ENCODE measurements at regions not wholly inside any gene's neighbourhood (a gene's known extent, or its start where the extent isn't known, plus 50 kb on each side); places are given as distances from the start of the nearest gene placed in this dataset.

DNA sequence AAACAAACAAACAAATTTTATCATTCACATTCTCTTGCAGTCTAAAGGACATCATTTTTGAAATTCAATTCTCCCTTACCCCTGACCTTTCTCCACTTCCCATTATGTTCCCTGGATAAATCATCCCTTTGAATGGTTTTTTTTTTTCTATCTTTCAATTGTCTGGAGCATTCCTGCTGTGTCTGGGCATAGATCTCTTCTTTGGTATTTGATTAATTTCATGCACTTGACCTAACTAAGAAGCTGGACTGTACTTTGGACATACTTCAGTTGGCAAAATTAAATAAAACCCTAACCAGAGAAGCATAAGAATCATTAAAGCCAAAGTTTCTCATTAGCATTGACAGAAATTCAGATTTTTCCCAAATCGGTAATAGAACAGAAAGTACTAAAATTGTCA, 163.6 kb upstream of the BMP4 start:
- Histone ChIP-seq H2AFZ (ENCODE audit: low read depth) (no peak overlapping the region), H3K27ac (no peak overlapping the region), H3K36me3 (ENCODE audit: insufficient read depth) (no peaks in the 10 kb centered on the region), H3K79me2 (ENCODE audit: insufficient read depth, low read depth) (no peaks in the 10 kb centered on the region), H4K20me1 (ENCODE audit: insufficient read depth) (no peaks in the 10 kb centered on the region), H3K4me2 (no peak overlapping the region), H3K4me3 (IDR thresholded peaks at IDR 0.05; ENCODE audit: insufficient read depth, low read depth, low read length) (no peak overlapping the region), H3K27me3 (ENCODE audit: insufficient read depth, low read depth) (no peaks in the 10 kb centered on the region), H3K9ac (no peak overlapping the region), H3K4me1 (ENCODE audit: low read depth, poor library complexity, severe bottlenecking) (no peaks in the 10 kb centered on the region)
- TF ChIP-seq, protein P1, sequence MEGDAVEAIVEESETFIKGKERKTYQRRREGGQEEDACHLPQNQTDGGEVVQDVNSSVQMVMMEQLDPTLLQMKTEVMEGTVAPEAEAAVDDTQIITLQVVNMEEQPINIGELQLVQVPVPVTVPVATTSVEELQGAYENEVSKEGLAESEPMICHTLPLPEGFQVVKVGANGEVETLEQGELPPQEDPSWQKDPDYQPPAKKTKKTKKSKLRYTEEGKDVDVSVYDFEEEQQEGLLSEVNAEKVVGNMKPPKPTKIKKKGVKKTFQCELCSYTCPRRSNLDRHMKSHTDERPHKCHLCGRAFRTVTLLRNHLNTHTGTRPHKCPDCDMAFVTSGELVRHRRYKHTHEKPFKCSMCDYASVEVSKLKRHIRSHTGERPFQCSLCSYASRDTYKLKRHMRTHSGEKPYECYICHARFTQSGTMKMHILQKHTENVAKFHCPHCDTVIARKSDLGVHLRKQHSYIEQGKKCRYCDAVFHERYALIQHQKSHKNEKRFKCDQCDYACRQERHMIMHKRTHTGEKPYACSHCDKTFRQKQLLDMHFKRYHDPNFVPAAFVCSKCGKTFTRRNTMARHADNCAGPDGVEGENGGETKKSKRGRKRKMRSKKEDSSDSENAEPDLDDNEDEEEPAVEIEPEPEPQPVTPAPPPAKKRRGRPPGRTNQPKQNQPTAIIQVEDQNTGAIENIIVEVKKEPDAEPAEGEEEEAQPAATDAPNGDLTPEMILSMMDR (conservative IDR thresholded peaks at IDR 0.05; ENCODE audit: low read depth, low read length), result no peak

- Histone ChIP-seq H3K4me3 (IDR thresholded peaks at IDR 0.05; ENCODE audit: insufficient read depth, low read depth, low read length) (no peak overlapping the region), H3K9ac (no peak overlapping the region), H3K27ac (no peak overlapping the region), H3K4me2 (no peak overlapping the region), H4K20me1 (ENCODE audit: insufficient read depth) (no peaks in the 10 kb centered on the region), H3K36me3 (ENCODE audit: insufficient read depth) (no peaks in the 10 kb centered on the region), H2AFZ (ENCODE audit: low read depth) (no peak overlapping the region), H3K79me2 (ENCODE audit: insufficient read depth, low read depth) (no peaks in the 10 kb centered on the region), H3K4me1 (ENCODE audit: low read depth, poor library complexity, severe bottlenecking) (no peaks in the 10 kb centered on the region), H3K27me3 (ENCODE audit: insufficient read depth, low read depth) (no peaks in the 10 kb centered on the region)
- TF ChIP-seq, protein P1 (conservative IDR thresholded peaks at IDR 0.05; ENCODE audit: low read depth, low read length), result no peak
These were observed 164.9 kb upstream of the BMP4 start for GRCh38 chr14:54121466-54122027.

GRCh38 chr14:54123841-54124240, 167.2 kb upstream of the BMP4 start:
- Histone ChIP-seq H3K4me1 (ENCODE audit: low read depth, poor library complexity, severe bottlenecking) (no peaks in the 10 kb centered on the region), H3K27me3 (ENCODE audit: insufficient read depth, low read depth) (no peaks in the 10 kb centered on the region), H3K9ac (no peak overlapping the region), H3K4me2 (no peak overlapping the region), H3K4me3 (IDR thresholded peaks at IDR 0.05; ENCODE audit: insufficient read depth, low read depth, low read length) (no peak overlapping the region), H3K27ac (no peak overlapping the region), H2AFZ (ENCODE audit: low read depth) (no peak overlapping the region), H3K79me2 (ENCODE audit: insufficient read depth, low read depth) (no peaks in the 10 kb centered on the region), H4K20me1 (ENCODE audit: insufficient read depth) (no peaks in the 10 kb centered on the region), H3K36me3 (ENCODE audit: insufficient read depth) (no peaks in the 10 kb centered on the region)
- TF ChIP-seq, protein P1 (conservative IDR thresholded peaks at IDR 0.05; ENCODE audit: low read depth, low read length), result no peak

DNA sequence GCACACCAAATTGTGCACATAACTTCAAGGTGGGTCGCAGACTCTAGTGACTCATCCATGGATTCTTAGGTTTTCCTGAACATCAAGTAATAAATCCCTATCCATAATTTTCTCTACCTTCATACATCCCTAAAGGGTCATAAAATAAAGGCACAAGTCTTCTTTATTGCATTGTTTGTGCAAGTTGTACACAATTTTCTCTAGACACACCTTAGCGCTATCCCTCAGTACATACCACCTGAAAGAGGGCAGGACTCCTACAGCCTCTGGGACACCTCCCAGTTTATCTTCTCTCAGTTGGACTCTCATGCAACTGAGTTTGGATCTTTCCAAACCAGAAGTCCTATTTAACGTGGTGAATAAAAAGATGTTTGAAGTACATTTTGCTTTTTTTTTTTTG, 168.5 kb upstream of the BMP4 start:
- H3K4me1 ChIP-seq (ENCODE audit: low read depth, poor library complexity, severe bottlenecking), result no peaks in the 10 kb centered on the region
- no peaks in the 10 kb centered on the region for H3K79me2 ChIP-seq (ENCODE audit: insufficient read depth, low read depth)
- H3K4me3 ChIP-seq (IDR thresholded peaks at IDR 0.05; ENCODE audit: insufficient read depth, low read depth, low read length), result no peak overlapping the region
- H3K36me3 ChIP-seq (ENCODE audit: insufficient read depth), result no peaks in the 10 kb centered on the region
- TF ChIP-seq, protein P1 (conservative IDR thresholded peaks at IDR 0.05; ENCODE audit: low read depth, low read length), result no peak
- no peaks in the 10 kb centered on the region for H3K27me3 ChIP-seq (ENCODE audit: insufficient read depth, low read depth)
- H4K20me1 ChIP-seq (ENCODE audit: insufficient read depth), result no peaks in the 10 kb centered on the region
- no peak overlapping the region for H3K4me2 ChIP-seq
- H3K27ac ChIP-seq, result no peak overlapping the region
- no peak overlapping the region for H2AFZ ChIP-seq (ENCODE audit: low read depth)
- H3K9ac ChIP-seq, result no peak overlapping the region

Measured in KMS-11 (cell line).